HPDE6-E6E7 (cell line): ENCODE measurements at regions not wholly inside any gene's neighbourhood (a gene's known extent, or its start where the extent isn't known, plus 50 kb on each side); places are given as distances from the start of the nearest gene placed in this dataset.
"Not testable (repeated sequence)": the region's sequence is repeated elsewhere in the genome, so short reads cannot be mapped to it uniquely, and the experiment has no call there.

Source experiments
- DNase-seq: peaks from one replicate; pipeline ENCODE4 v3.0.0; 2011; ENCODE audit warnings: missing footprints; ENCODE audit errors: extremely low spot score

- DNase-seq: not testable (repeated sequence)
These were observed 571.3 kb upstream of the PCDH7 start for GRCh38 chr4:30148828-30149227.

- DNase-seq: not testable (repeated sequence)
These were observed 570.6 kb upstream of the PCDH7 start for GRCh38 chr4:30149539-30149938.

GRCh38 chr4:30153427-30153826, 566.7 kb upstream of the PCDH7 start:
- no peak for DNase-seq

GRCh38 chr4:30160140-30160539, 560.0 kb upstream of the PCDH7 start:
- DNase-seq: no peak

- no peak for DNase-seq
These were observed 547.8 kb upstream of the PCDH7 start for GRCh38 chr4:30172416-30172815.

- DNase-seq: no peak
These were observed 538.7 kb upstream of the PCDH7 start for GRCh38 chr4:30181512-30181911.

GRCh38 chr4:30181918-30182317, 538.3 kb upstream of the PCDH7 start:
- no peak for DNase-seq

GRCh38 chr4:30182786-30183185, 537.4 kb upstream of the PCDH7 start:
- DNase-seq: no peak

- no peak for DNase-seq
These were observed 528.3 kb upstream of the PCDH7 start for GRCh38 chr4:30191902-30192301.

GRCh38 chr4:30207389-30207788, 512.8 kb upstream of the PCDH7 start:
- no peak for DNase-seq

GRCh38 chr4:30208731-30209435, 511.3 kb upstream of the PCDH7 start:
- DNase-seq: peak; percentile 10

- not testable (repeated sequence) for DNase-seq
These were observed 504.2 kb upstream of the PCDH7 start for GRCh38 chr4:30215973-30216372.

GRCh38 chr4:30245140-30245539, 475.0 kb upstream of the PCDH7 start:
- DNase-seq: no peak

GRCh38 chr4:30256116-30256832, 463.9 kb upstream of the PCDH7 start:
- DNase-seq: no peak

- no peak for DNase-seq
These were observed 461.2 kb upstream of the PCDH7 start for GRCh38 chr4:30258949-30259348.

- no peak for DNase-seq
These were observed 457.8 kb upstream of the PCDH7 start for GRCh38 chr4:30262379-30262778.

GRCh38 chr4:30264465-30264864, 455.7 kb upstream of the PCDH7 start:
- no peak for DNase-seq

- DNase-seq: no peak
These were observed 454.5 kb upstream of the PCDH7 start for GRCh38 chr4:30265716-30266115.

GRCh38 chr4:30268370-30268769, 451.8 kb upstream of the PCDH7 start:
- no peak for DNase-seq

GRCh38 chr4:30269850-30270249, 450.3 kb upstream of the PCDH7 start:
- no peak for DNase-seq

GRCh38 chr4:30281986-30282385, 438.2 kb upstream of the PCDH7 start:
- DNase-seq: no peak

- DNase-seq: no peak
These were observed 436.8 kb upstream of the PCDH7 start for GRCh38 chr4:30283336-30283735.

GRCh38 chr4:30294295-30294694, 425.9 kb upstream of the PCDH7 start:
- no peak for DNase-seq
